ENCODE measurements at regions not wholly inside any gene's neighbourhood (a gene's known extent, or its start where the extent isn't known, plus 50 kb on each side); places are given as distances from the start of the nearest gene placed in this dataset.

- Histone ChIP-seq H3K4me1 (ENCODE audit: insufficient read depth, low read length) (no peaks in the 10 kb centered on the region), H2AFZ (ENCODE audit: low read length) (no peak overlapping the region), H3K79me2 (ENCODE audit: insufficient read depth, low read length) (no peaks in the 10 kb centered on the region), H3K27ac (ENCODE audit: insufficient read length, low read depth, low read length) (no peak overlapping the region), H4K8ac (replicated peaks; ENCODE audit: insufficient read length, low read depth, low read length) (no peak overlapping the region), H3K23ac (ENCODE audit: insufficient read length, low read depth, low read length) (no peak overlapping the region), H2BK120ac (ENCODE audit: low read depth, low read length, poor library complexity, severe bottlenecking) (no peak overlapping the region), H3K18ac (ENCODE audit: insufficient read length, low read depth, low read length) (no peak overlapping the region), H3K4me2 (ENCODE audit: insufficient read depth, insufficient read length, low read length) (no peak overlapping the region), H3K9me3 (ENCODE audit: control insufficient read depth, low read depth, low read length) (no peaks in the 10 kb centered on the region), H3T11ph (ENCODE audit: low read length) (no peak overlapping the region), H2BK15ac (ENCODE audit: low read depth, low read length) (no peak overlapping the region), H4K20me1 (ENCODE audit: control insufficient read depth, insufficient read depth, insufficient read length) (no peaks in the 10 kb centered on the region), H3K9ac (ENCODE audit: extremely low read depth, insufficient read length, low read length) (no peak overlapping the region), H3K4ac (ENCODE audit: low read depth, low read length) (no peak overlapping the region), H2BK12ac (ENCODE audit: insufficient read length, low read depth, low read length) (no peak overlapping the region), H4K91ac (ENCODE audit: insufficient read length, low read depth, low read length) (no peak overlapping the region), H3K23me2 (ENCODE audit: insufficient read length, low read depth, low read length, poor library complexity, severe bottlenecking) (no peaks in the 10 kb centered on the region), H3K14ac (ENCODE audit: insufficient read depth, low read length) (no peak overlapping the region), H3K79me1 (ENCODE audit: insufficient read depth, low read depth, low read length, poor library complexity, severe bottlenecking) (no peaks in the 10 kb centered on the region), H2BK5ac (ENCODE audit: insufficient read length, low read length) (no peak overlapping the region), H3K56ac (ENCODE audit: insufficient read length, low read depth, low read length) (no peak overlapping the region), H2AK5ac (ENCODE audit: insufficient read length, low read length) (no peak overlapping the region), H2BK20ac (ENCODE audit: low read depth, low read length, poor library complexity, severe bottlenecking) (no peak overlapping the region), H4K5ac (ENCODE audit: insufficient read length, low read depth, low read length) (no peak overlapping the region), H3K27me3 (ENCODE audit: insufficient read depth, low read length) (no peaks in the 10 kb centered on the region)
- no peak for DNase-seq
- H3K4me3 Mint-ChIP-seq = no peak overlapping the region
- H3K27me3 Mint-ChIP-seq (ENCODE audit: low read depth) = no peaks in the 10 kb centered on the region
- H3K9me3 Mint-ChIP-seq = no peaks in the 10 kb centered on the region
- H3K36me3 Mint-ChIP-seq (ENCODE audit: insufficient read depth in 1 of 3, low read depth in 3 of 3) = no peaks in the 10 kb centered on the region
- H3K4me1 Mint-ChIP-seq = no peaks in the 10 kb centered on the region
- no CpG with 5 or more reads among the region's 1 CpG for WGBS (ENCODE audit: extremely low coverage, insufficient read length, low lambda C conversion rate)
- H3K27ac Mint-ChIP-seq = no peak overlapping the region
- TF ChIP-seq, protein P1, sequence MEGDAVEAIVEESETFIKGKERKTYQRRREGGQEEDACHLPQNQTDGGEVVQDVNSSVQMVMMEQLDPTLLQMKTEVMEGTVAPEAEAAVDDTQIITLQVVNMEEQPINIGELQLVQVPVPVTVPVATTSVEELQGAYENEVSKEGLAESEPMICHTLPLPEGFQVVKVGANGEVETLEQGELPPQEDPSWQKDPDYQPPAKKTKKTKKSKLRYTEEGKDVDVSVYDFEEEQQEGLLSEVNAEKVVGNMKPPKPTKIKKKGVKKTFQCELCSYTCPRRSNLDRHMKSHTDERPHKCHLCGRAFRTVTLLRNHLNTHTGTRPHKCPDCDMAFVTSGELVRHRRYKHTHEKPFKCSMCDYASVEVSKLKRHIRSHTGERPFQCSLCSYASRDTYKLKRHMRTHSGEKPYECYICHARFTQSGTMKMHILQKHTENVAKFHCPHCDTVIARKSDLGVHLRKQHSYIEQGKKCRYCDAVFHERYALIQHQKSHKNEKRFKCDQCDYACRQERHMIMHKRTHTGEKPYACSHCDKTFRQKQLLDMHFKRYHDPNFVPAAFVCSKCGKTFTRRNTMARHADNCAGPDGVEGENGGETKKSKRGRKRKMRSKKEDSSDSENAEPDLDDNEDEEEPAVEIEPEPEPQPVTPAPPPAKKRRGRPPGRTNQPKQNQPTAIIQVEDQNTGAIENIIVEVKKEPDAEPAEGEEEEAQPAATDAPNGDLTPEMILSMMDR (conservative IDR thresholded peaks at IDR 0.05) = no peak
Measured at GRCh38 chr3:115571413-115571812, 51.9 kb upstream of the GAP43 start.

Measured in H9 (cell line).